Inflammatory macrophage treated with lipopolysaccharide for 1 hour (primary cell): ENCODE measurements at regions not wholly inside any gene's neighbourhood (a gene's known extent, or its start where the extent isn't known, plus 50 kb on each side); places are given as distances from the start of the nearest gene placed in this dataset.
"Not testable (repeated sequence)": the region's sequence is repeated elsewhere in the genome, so short reads cannot be mapped to it uniquely, and the experiment has no call there.

Source experiments
- DNase-seq, 2 donors: peaks; one replicate each; pipeline ENCODE4 v3.0.0-alpha.2; 2020 to 2022

- DNase-seq: no peak
These were observed 180.6 kb upstream of the GRIA4 start for GRCh38 chr11:105429096-105429910.

- no peak for DNase-seq
These were observed 202.8 kb upstream of the GRIA4 start for GRCh38 chr11:105407101-105407500.

- no peak for DNase-seq
These were observed 208.5 kb upstream of the GRIA4 start for GRCh38 chr11:105401269-105401809.

- peak; percentile 23 to 47 for DNase-seq
These were observed 210.4 kb upstream of the GRIA4 start for GRCh38 chr11:105399511-105399910.

GRCh38 chr11:105398636-105399035 is 211.2 kb upstream of the GRIA4 start:
- DNase-seq: no peak

GRCh38 chr11:105393326-105393725 is 216.5 kb upstream of the GRIA4 start:
- no peak for DNase-seq

GRCh38 chr11:105392556-105392955 is 217.3 kb upstream of the GRIA4 start:
- peak in 1 of 2 donors; percentile 3 for DNase-seq

GRCh38 chr11:105389952-105390351 is 219.9 kb upstream of the GRIA4 start:
- DNase-seq: no peak

GRCh38 chr11:105388006-105388405 is 221.9 kb upstream of the GRIA4 start:
- DNase-seq: peak; percentile 3 to 10

GRCh38 chr11:105381941-105382340 is 227.9 kb upstream of the GRIA4 start:
- no peak for DNase-seq

- DNase-seq: no peak
These were observed 232.0 kb upstream of the GRIA4 start for GRCh38 chr11:105377870-105378269.

GRCh38 chr11:105372206-105372605 is 232.6 kb upstream of the CARD18 start:
- DNase-seq: no peak

- no peak for DNase-seq
These were observed 231.7 kb upstream of the CARD18 start for GRCh38 chr11:105371311-105371710.

- no peak for DNase-seq
These were observed 229.1 kb upstream of the CARD18 start for GRCh38 chr11:105368711-105369110.

GRCh38 chr11:105367129-105367528 is 227.6 kb upstream of the CARD18 start:
- no peak for DNase-seq

GRCh38 chr11:105361651-105362050 is 222.1 kb upstream of the CARD18 start:
- DNase-seq: no peak

GRCh38 chr11:105357764-105358163 is 218.2 kb upstream of the CARD18 start:
- DNase-seq: no peak

GRCh38 chr11:105357146-105357545 is 217.6 kb upstream of the CARD18 start:
- DNase-seq: no peak

GRCh38 chr11:105349867-105350266 is 210.3 kb upstream of the CARD18 start:
- not testable (repeated sequence) for DNase-seq

- no peak for DNase-seq
These were observed 205.4 kb upstream of the CARD18 start for GRCh38 chr11:105344938-105345337.

- no peak for DNase-seq
These were observed 194.6 kb upstream of the CARD18 start for GRCh38 chr11:105334025-105334714.

- no peak for DNase-seq
These were observed 193.6 kb upstream of the CARD18 start for GRCh38 chr11:105333153-105333552.

- DNase-seq: no peak
These were observed 192.6 kb upstream of the CARD18 start for GRCh38 chr11:105332171-105332570.

- peak in 1 of 2 donors; percentile 5 for DNase-seq
These were observed 188.5 kb upstream of the CARD18 start for GRCh38 chr11:105328061-105328460.
